B cell (primary cell): ENCODE measurements at regions not wholly inside any gene's neighbourhood (a gene's known extent, or its start where the extent isn't known, plus 50 kb on each side); places are given as distances from the start of the nearest gene placed in this dataset.

Experiments used
- EZH2 ChIP-seq: IDR thresholded peaks from 2 replicates; pipeline ENCODE4 v1.6.1; 2012; ENCODE audit warnings: borderline replicate concordance, low read depth, mild to moderate bottlenecking, moderate library complexity, low read length; ENCODE audit not compliant: insufficient read depth, poor library complexity, severe bottlenecking
- TF ChIP-seq, protein P1 (sequence below): fragments of 200-600 bp; IDR thresholded peaks from one replicate; pipeline ENCODE4 v1.8.0; 2022; ENCODE audit warnings: antibody characterized with exemption, mild to moderate bottlenecking

- TF ChIP-seq, protein P1, sequence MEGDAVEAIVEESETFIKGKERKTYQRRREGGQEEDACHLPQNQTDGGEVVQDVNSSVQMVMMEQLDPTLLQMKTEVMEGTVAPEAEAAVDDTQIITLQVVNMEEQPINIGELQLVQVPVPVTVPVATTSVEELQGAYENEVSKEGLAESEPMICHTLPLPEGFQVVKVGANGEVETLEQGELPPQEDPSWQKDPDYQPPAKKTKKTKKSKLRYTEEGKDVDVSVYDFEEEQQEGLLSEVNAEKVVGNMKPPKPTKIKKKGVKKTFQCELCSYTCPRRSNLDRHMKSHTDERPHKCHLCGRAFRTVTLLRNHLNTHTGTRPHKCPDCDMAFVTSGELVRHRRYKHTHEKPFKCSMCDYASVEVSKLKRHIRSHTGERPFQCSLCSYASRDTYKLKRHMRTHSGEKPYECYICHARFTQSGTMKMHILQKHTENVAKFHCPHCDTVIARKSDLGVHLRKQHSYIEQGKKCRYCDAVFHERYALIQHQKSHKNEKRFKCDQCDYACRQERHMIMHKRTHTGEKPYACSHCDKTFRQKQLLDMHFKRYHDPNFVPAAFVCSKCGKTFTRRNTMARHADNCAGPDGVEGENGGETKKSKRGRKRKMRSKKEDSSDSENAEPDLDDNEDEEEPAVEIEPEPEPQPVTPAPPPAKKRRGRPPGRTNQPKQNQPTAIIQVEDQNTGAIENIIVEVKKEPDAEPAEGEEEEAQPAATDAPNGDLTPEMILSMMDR = no peak
- no peak for TF ChIP-seq EZH2
Measured at GRCh38 chr14:97417331-97417730, 620.1 kb downstream of the VRK1 start.
